ENCODE measurements at regions not wholly inside any gene's neighbourhood (a gene's known extent, or its start where the extent isn't known, plus 50 kb on each side); places are given as distances from the start of the nearest gene placed in this dataset.
"Not testable (repeated sequence)": the region's sequence is repeated elsewhere in the genome, so short reads cannot be mapped to it uniquely, and the experiment has no call there.

DNA sequence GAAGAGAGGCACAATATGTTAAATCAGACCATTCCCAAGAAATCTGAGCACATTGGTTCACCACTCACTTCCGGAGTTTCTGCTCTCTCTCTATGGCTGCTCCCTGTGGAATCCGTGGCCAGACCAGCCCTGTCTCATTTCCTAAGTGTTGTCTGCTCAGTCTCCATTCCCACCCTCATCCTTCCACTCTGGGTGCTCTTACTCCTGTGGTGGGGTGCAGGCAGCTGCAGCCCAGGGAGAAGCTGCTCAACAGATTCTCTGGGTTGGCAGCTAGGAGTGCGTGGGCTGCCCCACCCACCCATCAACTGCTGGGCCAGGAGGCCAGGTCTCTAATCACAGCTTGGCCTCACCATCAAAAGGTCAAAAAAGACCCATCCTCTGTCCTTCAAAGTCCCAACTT lies 98.3 kb downstream of the ARL4C start:
- Histone ChIP-seq H3K27ac (no peak overlapping the region), H3K27me3 (no peaks in the 10 kb centered on the region), H3K36me3 (no peaks in the 10 kb centered on the region), H3K9me3 (no peaks in the 10 kb centered on the region), H3K4me3 (no peak overlapping the region), H3K4me1 (no peaks in the 10 kb centered on the region)
- DNase-seq (ENCODE audit: low spot score), result no peak
- TF ChIP-seq CTCF (IDR thresholded peaks at IDR 0.05), result no peak

GRCh38 chr2:234395891-234396420 lies 100.9 kb downstream of the ARL4C start:
- Histone ChIP-seq H3K4me3 (no peak overlapping the region), H3K27me3 (no peaks in the 10 kb centered on the region), H3K27ac (no peak overlapping the region), H3K4me1 (no peaks in the 10 kb centered on the region), H3K9me3 (no peaks in the 10 kb centered on the region), H3K36me3 (no peaks in the 10 kb centered on the region)
- DNase-seq (ENCODE audit: low spot score), result no peak
- no peak for TF ChIP-seq CTCF (IDR thresholded peaks at IDR 0.05)

GRCh38 chr2:234394450-234394849 lies 102.4 kb downstream of the ARL4C start:
- no peaks in the 10 kb centered on the region for H3K9me3 ChIP-seq
- H3K27me3 ChIP-seq, result no peaks in the 10 kb centered on the region
- H3K4me3 ChIP-seq, result no peak overlapping the region
- no peaks in the 10 kb centered on the region for H3K36me3 ChIP-seq
- TF ChIP-seq CTCF (IDR thresholded peaks at IDR 0.05), result no peak
- no peak overlapping the region for H3K27ac ChIP-seq
- no peak for DNase-seq (ENCODE audit: low spot score)
- H3K4me1 ChIP-seq, result no peaks in the 10 kb centered on the region

- TF ChIP-seq CTCF (IDR thresholded peaks at IDR 0.05), result no peak
- no peaks in the 10 kb centered on the region for H3K4me1 ChIP-seq
- no peak for DNase-seq (ENCODE audit: low spot score)
- H3K9me3 ChIP-seq, result no peaks in the 10 kb centered on the region
- H3K36me3 ChIP-seq, result no peaks in the 10 kb centered on the region
- H3K27ac ChIP-seq, result no peak overlapping the region
- H3K4me3 ChIP-seq, result no peak overlapping the region
- no peaks in the 10 kb centered on the region for H3K27me3 ChIP-seq
Measured at GRCh38 chr2:234393354-234393753, 103.5 kb downstream of the ARL4C start.

GRCh38 chr2:234392041-234392615 lies 104.8 kb downstream of the ARL4C start:
- H3K4me3 ChIP-seq, result no peak overlapping the region
- no peaks in the 10 kb centered on the region for H3K36me3 ChIP-seq
- H3K4me1 ChIP-seq, result no peaks in the 10 kb centered on the region
- no peaks in the 10 kb centered on the region for H3K9me3 ChIP-seq
- H3K27ac ChIP-seq, result no peak overlapping the region
- no peak for TF ChIP-seq CTCF (IDR thresholded peaks at IDR 0.05)
- no peaks in the 10 kb centered on the region for H3K27me3 ChIP-seq
- DNase-seq (ENCODE audit: low spot score), result no peak

GRCh38 chr2:234391625-234392024 lies 105.3 kb downstream of the ARL4C start:
- Histone ChIP-seq H3K36me3 (no peaks in the 10 kb centered on the region), H3K4me3 (no peak overlapping the region), H3K27ac (no peak overlapping the region), H3K27me3 (no peaks in the 10 kb centered on the region), H3K4me1 (no peaks in the 10 kb centered on the region), H3K9me3 (no peaks in the 10 kb centered on the region)
- DNase-seq (ENCODE audit: low spot score), result no peak
- no peak for TF ChIP-seq CTCF (IDR thresholded peaks at IDR 0.05)

- not testable (repeated sequence) for H3K27ac ChIP-seq; H3K27me3 ChIP-seq; H3K9me3 ChIP-seq; H3K4me1 ChIP-seq; H3K36me3 ChIP-seq; H3K4me3 ChIP-seq; DNase-seq (ENCODE audit: low spot score)
Measured at GRCh38 chr2:234389661-234390060, 107.2 kb downstream of the ARL4C start.

Data from right atrium auricular region (tissue), 2 donors.